Endothelial cell of umbilical vein (primary cell): ENCODE measurements at regions not wholly inside any gene's neighbourhood (a gene's known extent, or its start where the extent isn't known, plus 50 kb on each side); places are given as distances from the start of the nearest gene placed in this dataset.
"Not testable (repeated sequence)": the region's sequence is repeated elsewhere in the genome, so short reads cannot be mapped to it uniquely, and the experiment has no call there.

ENCODE experiments used
- CTCF ChIP-seq, 2 donors: IDR thresholded peaks; 1 replicate in 1 of 2; 2 replicates in 1 of 2; pipeline ENCODE4 v1.5.1; 2011; ENCODE audit warnings: low read length in 2 of 2, mild to moderate bottlenecking in 2 of 2, moderate library complexity in 2 of 2, control low read depth in 1 of 2, inconsistent platforms in 1 of 2, low read depth in 1 of 2; ENCODE audit not compliant: insufficient read depth in 1 of 2; ENCODE audit errors: extremely low read depth in 1 of 2
- EZH2 ChIP-seq: IDR thresholded peaks from 2 replicates; pipeline ENCODE4 v1.6.1; 2012; ENCODE audit warnings: borderline replicate concordance, low read depth, mild to moderate bottlenecking, moderate library complexity, low read length, inconsistent platforms; ENCODE audit not compliant: severe bottlenecking
- FOS ChIP-seq: IDR thresholded peaks from 2 replicates; pipeline ENCODE4 v1.6.1; 2011; ENCODE audit warnings: mild to moderate bottlenecking, low read length, moderate library complexity, borderline replicate concordance; ENCODE audit not compliant: insufficient read depth
- GATA2 ChIP-seq: IDR thresholded peaks from 2 replicates; pipeline ENCODE4 v1.7.0; 2011; ENCODE audit warnings: low read depth, mild to moderate bottlenecking, moderate library complexity, mixed read lengths, low read length; ENCODE audit not compliant: insufficient read length, insufficient read depth
- POLR2A ChIP-seq: IDR thresholded peaks from 2 replicates; pipeline ENCODE4 v1.6.1; 2012; ENCODE audit warnings: low read depth, mild to moderate bottlenecking, control low read depth, low read length
- TF ChIP-seq, protein P1 (sequence below): IDR thresholded peaks from 2 replicates; pipeline ENCODE4 v1.6.1; 2011; ENCODE audit not compliant: insufficient read depth, insufficient read length

DNA sequence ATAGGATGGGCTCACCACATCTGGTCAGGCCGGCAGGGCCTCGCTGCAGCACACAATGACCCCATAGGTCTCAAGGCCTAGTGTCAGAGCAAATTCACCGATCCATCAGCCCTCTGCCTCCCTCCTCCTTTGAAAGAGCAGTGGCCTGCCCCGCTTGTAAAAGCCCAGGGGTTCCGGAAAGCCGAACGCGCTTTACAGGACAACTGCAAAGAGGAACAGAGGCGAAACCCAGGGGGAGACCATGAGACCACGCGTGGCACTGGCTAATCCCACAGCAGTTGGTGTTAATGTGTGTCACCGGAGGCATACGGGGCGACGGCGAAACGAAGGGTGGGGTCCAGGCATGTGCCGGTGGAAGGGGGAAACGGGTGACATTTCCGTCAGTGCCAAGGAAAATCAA, 699.9 kb upstream of the TPTE start:
- not testable (repeated sequence) for TF ChIP-seq CTCF (IDR thresholded peaks at IDR 0.05; ENCODE audit: extremely low read depth in 1 of 2, insufficient read depth in 1 of 2, low read depth in 1 of 2, low read length in 2 of 2); GATA2; FOS; EZH2; POLR2A
- TF ChIP-seq, protein P1, sequence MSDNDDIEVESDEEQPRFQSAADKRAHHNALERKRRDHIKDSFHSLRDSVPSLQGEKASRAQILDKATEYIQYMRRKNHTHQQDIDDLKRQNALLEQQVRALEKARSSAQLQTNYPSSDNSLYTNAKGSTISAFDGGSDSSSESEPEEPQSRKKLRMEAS: not testable (repeated sequence)
